ENCODE measurements at regions not wholly inside any gene's neighbourhood (a gene's known extent, or its start where the extent isn't known, plus 50 kb on each side); places are given as distances from the start of the nearest gene placed in this dataset.
A peak's percentile ranks its signal among the peaks of the same experiment; 100 is the strongest.

GRCh38 chrX:131831185-131831520 is 191.9 kb upstream of the STK26 start (continued):
- TF ChIP-seq IKZF5 (CRISPR knock-in tag; IDR thresholded peaks at IDR 0.05) (no peak), PLSCR1 (CRISPR knock-in tag; IDR thresholded peaks at IDR 0.05; ENCODE audit: borderline replicate concordance) (no peak), PHF8 (CRISPR knock-in tag; IDR thresholded peaks at IDR 0.05) (no peak), CHD4 (IDR thresholded peaks at IDR 0.05; ENCODE audit: borderline replicate concordance, low read length) (peak; percentile 48; the same call in 1 of the 2 replicates), TP53 (CRISPR knock-in tag; conservative IDR thresholded peaks at IDR 0.05) (no peak), SMC3 (IDR thresholded peaks at IDR 0.05; ENCODE audit: low read length) (no peak), EHMT2 (IDR thresholded peaks at IDR 0.05; ENCODE audit: borderline replicate concordance, low read depth, low read length) (peak; percentile 73; the same call in 1 of the 2 replicates), PRPF4 (IDR thresholded peaks at IDR 0.05; ENCODE audit: low read depth, low read length, poor library complexity, severe bottlenecking) (no peak), ZSCAN20 (CRISPR knock-in tag; IDR thresholded peaks at IDR 0.05; ENCODE audit: borderline replicate concordance) (no peak), POLR2AphosphoS5 (IDR thresholded peaks at IDR 0.05; ENCODE audit: low read depth, low read length) (no peak), MED13 (CRISPR knock-in tag; IDR thresholded peaks at IDR 0.05) (no peak)

GRCh38 chrX:131836161-131836560 is 186.9 kb upstream of the STK26 start:
- FAIRE-seq (no peak), DNase-seq (ENCODE audit: low spot score) (no peak), ATAC-seq (no peak)
- no TSS peak for BruUV-seq (replicated peaks)
- POLR2A ChIA-PET, result no interaction called here
- H3K79me2 ChIP-seq (ENCODE audit: insufficient read depth, low read length), result no peaks in the 10 kb centered on the region
- 74% methylated on average over 3 of the region's 3 CpGs for WGBS (ENCODE audit: low lambda C conversion rate)
- H3K36me3 ChIP-seq (replicated peaks in 1 of 2; ENCODE audit: control insufficient read depth in 1 of 2, insufficient read depth in 2 of 2, low read length in 2 of 2), result no peaks in the 10 kb centered on the region
- H4K20me1 ChIP-seq (ENCODE audit: insufficient read depth, low read length), result no peaks in the 10 kb centered on the region
- CTCF ChIA-PET (ENCODE audit: low intra/inter-chr PET ratio, low total read pairs), result no interaction called here
- H3K9ac ChIP-seq (ENCODE audit: insufficient read depth, low read depth, low read length), result no peak overlapping the region
- H3K27ac ChIP-seq (ENCODE audit: extremely low read length, insufficient read depth, low read length), result no peak overlapping the region
- peaks cover 13% of the 10 kb centered on the region for H3K4me1 ChIP-seq (ENCODE audit: insufficient read depth, low read length)
- no peak overlapping the region for H3K4me2 ChIP-seq (ENCODE audit: low read depth, low read length)
- H3K4me3 ChIP-seq (replicated peaks in 1 of 3; ENCODE audit: insufficient read depth in 1 of 3, low read depth in 2 of 3, low read length in 3 of 3), result no peak overlapping the region
- no peaks in the 10 kb centered on the region for H3K9me3 ChIP-seq (ENCODE audit: low read length)
- in situ Hi-C loops (cut with HindIII; ENCODE audit: extremely low pct_ligation_motif_present, low pct_unique_long_range_greater_than_20kb) (loop anchor here (10.0 kb wide), 1 partner anchor 379 kb away; the partner anchor contains the start of gene RAP2C), intact Hi-C loops (cut with micrococcal nuclease; ENCODE audit: unreplicated experiment) (no loop called here)
- H3K27me3 ChIP-seq (ENCODE audit: control insufficient read depth in 1 of 2, insufficient read depth in 2 of 2, low read length in 2 of 2), result no peaks in the 10 kb centered on the region
- H2AFZ ChIP-seq (ENCODE audit: low read length), result no peak overlapping the region
- no peak for TF ChIP-seq NCOA2 (CRISPR knock-in tag; IDR thresholded peaks at IDR 0.05)
- TF ChIP-seq CHD2 (IDR thresholded peaks at IDR 0.05; ENCODE audit: low read depth, low read length), result no peak
- no peak for TF ChIP-seq NPAS2 (CRISPR knock-in tag; IDR thresholded peaks at IDR 0.05; ENCODE audit: borderline replicate concordance)
- TF ChIP-seq TCF12 (IDR thresholded peaks at IDR 0.05), result no peak
- no peak for TF ChIP-seq TCF12 (CRISPR knock-in tag; IDR thresholded peaks at IDR 0.05)
- no peak for TF ChIP-seq ZBTB14 (CRISPR knock-in tag; IDR thresholded peaks at IDR 0.05)
- no peak for TF ChIP-seq HOXA5 (CRISPR knock-in tag; IDR thresholded peaks at IDR 0.05)
- no peak for TF ChIP-seq KAT8 (CRISPR knock-in tag; IDR thresholded peaks at IDR 0.05)
- TF ChIP-seq ZFP90 (CRISPR knock-in tag; IDR thresholded peaks at IDR 0.05; ENCODE audit: borderline replicate concordance), result no peak
- no peak for TF ChIP-seq NR2F6 (IDR thresholded peaks at IDR 0.05)
- TF ChIP-seq NR2F6 (CRISPR knock-in tag; IDR thresholded peaks at IDR 0.05), result no peak
- no peak for TF ChIP-seq SOX6 (IDR thresholded peaks at IDR 0.05)
- no peak for TF ChIP-seq SOX6 (CRISPR knock-in tag; IDR thresholded peaks at IDR 0.05)
- TF ChIP-seq KLF16 (CRISPR knock-in tag; IDR thresholded peaks at IDR 0.05), result no peak

All from HepG2 (cell line).